OCI-LY7 (cell line): ENCODE measurements at regions not wholly inside any gene's neighbourhood (a gene's known extent, or its start where the extent isn't known, plus 50 kb on each side); places are given as distances from the start of the nearest gene placed in this dataset.

ENCODE experiments used
- BruUV-seq: library from RNA; stranded (reverse); fragments of 400-500 nt; replicated peaks from 2 replicates; lab custom pipeline; 2021; lab: Mats Ljungman, UMichigan
- CTCF ChIA-PET: fragments of 300-600 bp; sonication (Branson Sonifier 250); formaldehyde crosslinking; loops from one replicate; lab custom pipeline; 2022; ENCODE audit warnings: antibody characterized with exemption; ENCODE audit not compliant: unreplicated experiment; lab: Charles Lee
- POLR2A ChIA-PET: fragments of 300-600 bp; sonication (Branson Sonifier 250); formaldehyde crosslinking; loops from one replicate; lab custom pipeline; 2022; ENCODE audit warnings: antibody characterized with exemption; lab: Charles Lee
- DNase-seq: peaks from one replicate; pipeline ENCODE4 v3.0.0-alpha.2; 2015; ENCODE audit warnings: low spot score
- H2AFZ ChIP-seq: fragments of 200-600 bp; sonication (generic), shearing (Covaris generic); 2 replicates; pipeline ENCODE4 v1.6.1; 2014; ENCODE audit warnings: mild to moderate bottlenecking, antibody characterized with exemption, low read length, moderate library complexity
- H3K27ac ChIP-seq: fragments of 200-600 bp; sonication (generic); 2 replicates; pipeline ENCODE4 v1.5.1; 2014; ENCODE audit warnings: mixed run types, low read depth, mild to moderate bottlenecking, moderate library complexity, low read length, inconsistent platforms; ENCODE audit not compliant: poor library complexity, severe bottlenecking
- H3K36me3 ChIP-seq: fragments of 200-600 bp; sonication (generic); 2 replicates; pipeline ENCODE4 v1.6.1; 2014; ENCODE audit warnings: mild to moderate bottlenecking, antibody characterized with exemption, low read length, moderate library complexity, mixed read lengths; ENCODE audit not compliant: insufficient read depth
- H3K4me1 ChIP-seq: fragments of 200-600 bp; sonication (generic); 2 replicates; pipeline ENCODE4 v1.5.1; 2014; ENCODE audit warnings: mild to moderate bottlenecking, low read length; ENCODE audit not compliant: insufficient read depth, poor library complexity, severe bottlenecking
- H3K4me2 ChIP-seq: fragments of 200-600 bp; sonication (generic); 2 replicates; pipeline ENCODE4 v1.6.1; 2014; ENCODE audit warnings: mild to moderate bottlenecking, low read length
- H3K4me3 ChIP-seq: fragments of 200-600 bp; sonication (generic); 2 replicates; pipeline ENCODE4 v1.5.1; 2014; ENCODE audit warnings: mild to moderate bottlenecking, low read depth, low read length; ENCODE audit not compliant: poor library complexity, severe bottlenecking
- H3K79me2 ChIP-seq: fragments of 200-600 bp; sonication (generic); 2 replicates; pipeline ENCODE4 v1.6.1; 2016; ENCODE audit warnings: low read depth, mild to moderate bottlenecking, low read length, moderate library complexity, mixed read lengths; ENCODE audit not compliant: insufficient read depth
- H3K9me2 ChIP-seq: fragments of 200-600 bp; sonication (generic); 2 replicates; pipeline ENCODE4 v1.6.1; 2016; ENCODE audit warnings: mild to moderate bottlenecking, low read length, mixed read lengths; ENCODE audit not compliant: insufficient read depth
- H3K9me3 ChIP-seq: fragments of 200-600 bp; sonication (generic); 2 replicates; pipeline ENCODE4 v1.6.1; 2014; ENCODE audit warnings: mild to moderate bottlenecking, mixed run types, low read length, mixed read lengths
- H4K20me1 ChIP-seq: fragments of 200-600 bp; sonication (generic); 2 replicates; pipeline ENCODE4 v1.6.1; 2014; ENCODE audit warnings: mild to moderate bottlenecking, antibody characterized with exemption, low read length, moderate library complexity, mixed read lengths; ENCODE audit not compliant: insufficient read depth
- CTCF ChIP-seq: fragments of 200-600 bp; sonication (generic); conservative IDR thresholded peaks from 2 replicates; pipeline ENCODE4 v1.5.1; 2014; ENCODE audit warnings: mild to moderate bottlenecking, antibody characterized with exemption, low read length, moderate library complexity, mixed read lengths
- EZH2phosphoT487 ChIP-seq: fragments of 200-600 bp; sonication (generic); IDR thresholded peaks from 2 replicates; pipeline ENCODE4 v1.6.1; 2018; ENCODE audit warnings: low read depth, borderline replicate concordance, mild to moderate bottlenecking, mixed run types, antibody characterized with exemption, low read length, moderate library complexity, mixed read lengths
- intact Hi-C: fragments of 100-400 bp; cut with micrococcal nuclease; formaldehyde crosslinking; loops from one replicate; pipeline ENCODE4 v1.10.0; 2022; ENCODE audit not compliant: unreplicated experiment

- H3K27ac ChIP-seq, result no peak overlapping the region
- intact Hi-C loops, result loop anchor here (10.0 kb wide), 1 partner anchor 149 kb away; no protein-coding TSS in a partner anchor
- CTCF ChIA-PET, result no interaction called here
- BruUV-seq, result no TSS peak
- no peak overlapping the region for H3K4me3 ChIP-seq
- no peaks in the 10 kb centered on the region for H3K36me3 ChIP-seq
- POLR2A ChIA-PET, result interaction anchor here (1.1 kb wide), 1 partner anchor 23 kb away, joined by 3 read pairs; no protein-coding TSS in a partner anchor
- TF ChIP-seq CTCF (no peak), EZH2phosphoT487 (no peak)
- H3K9me3 ChIP-seq, result no peaks in the 10 kb centered on the region
- DNase-seq, result no peak
- no peaks in the 10 kb centered on the region for H3K79me2 ChIP-seq
- no peaks in the 10 kb centered on the region for H3K9me2 ChIP-seq
- H4K20me1 ChIP-seq, result no peaks in the 10 kb centered on the region
- no peak overlapping the region for H3K4me2 ChIP-seq
- H2AFZ ChIP-seq, result no peak overlapping the region
- H3K4me1 ChIP-seq, result no peaks in the 10 kb centered on the region
Observed at GRCh38 chr4:181146051-181146450, 1097.2 kb upstream of the TENM3 start.

- ChIA-PET POLR2A (no interaction called here), CTCF (no interaction called here)
- no peaks in the 10 kb centered on the region for H3K9me3 ChIP-seq
- no peak overlapping the region for H3K27ac ChIP-seq
- no peaks in the 10 kb centered on the region for H3K4me1 ChIP-seq
- H3K4me2 ChIP-seq, result no peak overlapping the region
- intact Hi-C loops, result loop anchor here (10.0 kb wide), 1 partner anchor 147 kb away; no protein-coding TSS in a partner anchor
- H3K4me3 ChIP-seq, result no peak overlapping the region
- no peaks in the 10 kb centered on the region for H3K9me2 ChIP-seq
- no peaks in the 10 kb centered on the region for H3K36me3 ChIP-seq
- BruUV-seq, result no TSS peak
- H3K79me2 ChIP-seq, result no peaks in the 10 kb centered on the region
- no peak overlapping the region for H2AFZ ChIP-seq
- no peak for TF ChIP-seq EZH2phosphoT487
- TF ChIP-seq CTCF, result no peak
- DNase-seq, result no peak
- no peaks in the 10 kb centered on the region for H4K20me1 ChIP-seq
Observed at GRCh38 chr4:181147416-181147951, 1095.7 kb upstream of the TENM3 start.

- DNase-seq, result no peak
- Histone ChIP-seq H2AFZ (no peak overlapping the region), H4K20me1 (no peaks in the 10 kb centered on the region), H3K79me2 (no peaks in the 10 kb centered on the region), H3K27ac (no peak overlapping the region), H3K9me2 (no peaks in the 10 kb centered on the region), H3K9me3 (no peaks in the 10 kb centered on the region), H3K36me3 (no peaks in the 10 kb centered on the region), H3K4me1 (no peaks in the 10 kb centered on the region), H3K4me2 (no peak overlapping the region), H3K4me3 (no peak overlapping the region)
- CTCF ChIA-PET, result no interaction called here
- BruUV-seq, result no TSS peak
- POLR2A ChIA-PET, result no interaction called here
- intact Hi-C loops, result loop anchor here (10.0 kb wide), 1 partner anchor 146 kb away; no protein-coding TSS in a partner anchor
- no peak for TF ChIP-seq EZH2phosphoT487
- TF ChIP-seq CTCF, result no peak
Observed at GRCh38 chr4:181148470-181148869, 1094.7 kb upstream of the TENM3 start.
